ENCODE measurements at regions not wholly inside any gene's neighbourhood (a gene's known extent, or its start where the extent isn't known, plus 50 kb on each side); places are given as distances from the start of the nearest gene placed in this dataset.

DNA sequence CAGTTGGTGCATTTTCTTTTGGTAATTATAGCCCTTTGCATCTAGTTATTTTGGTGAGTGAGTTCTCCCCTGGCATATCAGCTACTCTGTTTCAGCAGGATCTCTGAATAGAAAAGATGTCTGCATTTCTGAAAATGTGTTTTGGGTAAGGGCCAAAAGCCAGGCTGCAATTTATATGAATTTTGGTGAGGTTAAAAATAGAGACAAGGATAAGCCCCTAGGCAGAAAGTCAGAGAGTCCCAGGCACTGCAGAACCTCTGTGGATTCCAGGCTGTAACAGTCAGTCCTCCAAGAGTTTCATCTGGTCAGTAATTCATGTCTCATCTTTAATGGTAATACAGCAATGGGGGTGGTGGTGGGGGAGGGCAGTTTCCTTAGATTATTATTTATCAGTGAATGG lies 53.0 kb downstream of the HDGFL1 start:
- TF ChIP-seq POLR2A (IDR thresholded peaks at IDR 0.05) = no peak
- TF ChIP-seq, protein P1, sequence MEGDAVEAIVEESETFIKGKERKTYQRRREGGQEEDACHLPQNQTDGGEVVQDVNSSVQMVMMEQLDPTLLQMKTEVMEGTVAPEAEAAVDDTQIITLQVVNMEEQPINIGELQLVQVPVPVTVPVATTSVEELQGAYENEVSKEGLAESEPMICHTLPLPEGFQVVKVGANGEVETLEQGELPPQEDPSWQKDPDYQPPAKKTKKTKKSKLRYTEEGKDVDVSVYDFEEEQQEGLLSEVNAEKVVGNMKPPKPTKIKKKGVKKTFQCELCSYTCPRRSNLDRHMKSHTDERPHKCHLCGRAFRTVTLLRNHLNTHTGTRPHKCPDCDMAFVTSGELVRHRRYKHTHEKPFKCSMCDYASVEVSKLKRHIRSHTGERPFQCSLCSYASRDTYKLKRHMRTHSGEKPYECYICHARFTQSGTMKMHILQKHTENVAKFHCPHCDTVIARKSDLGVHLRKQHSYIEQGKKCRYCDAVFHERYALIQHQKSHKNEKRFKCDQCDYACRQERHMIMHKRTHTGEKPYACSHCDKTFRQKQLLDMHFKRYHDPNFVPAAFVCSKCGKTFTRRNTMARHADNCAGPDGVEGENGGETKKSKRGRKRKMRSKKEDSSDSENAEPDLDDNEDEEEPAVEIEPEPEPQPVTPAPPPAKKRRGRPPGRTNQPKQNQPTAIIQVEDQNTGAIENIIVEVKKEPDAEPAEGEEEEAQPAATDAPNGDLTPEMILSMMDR (IDR thresholded peaks at IDR 0.05) = no peak
